HG03575 (cell line): ENCODE measurements at regions not wholly inside any gene's neighbourhood (a gene's known extent, or its start where the extent isn't known, plus 50 kb on each side); places are given as distances from the start of the nearest gene placed in this dataset.

Experiments used
- ATAC-seq: cut with Tn5 transposase; IDR thresholded peaks from one replicate; pipeline ENCODE4 v1.9.1; 2021; ENCODE audit not compliant: unreplicated experiment, insufficient number of reproducible peaks, low FRiP score; ENCODE audit errors: extremely low read depth

GRCh38 chr6:21895555-21895954 lies 302.0 kb downstream of the SOX4 start:
- no peak for ATAC-seq

DNA sequence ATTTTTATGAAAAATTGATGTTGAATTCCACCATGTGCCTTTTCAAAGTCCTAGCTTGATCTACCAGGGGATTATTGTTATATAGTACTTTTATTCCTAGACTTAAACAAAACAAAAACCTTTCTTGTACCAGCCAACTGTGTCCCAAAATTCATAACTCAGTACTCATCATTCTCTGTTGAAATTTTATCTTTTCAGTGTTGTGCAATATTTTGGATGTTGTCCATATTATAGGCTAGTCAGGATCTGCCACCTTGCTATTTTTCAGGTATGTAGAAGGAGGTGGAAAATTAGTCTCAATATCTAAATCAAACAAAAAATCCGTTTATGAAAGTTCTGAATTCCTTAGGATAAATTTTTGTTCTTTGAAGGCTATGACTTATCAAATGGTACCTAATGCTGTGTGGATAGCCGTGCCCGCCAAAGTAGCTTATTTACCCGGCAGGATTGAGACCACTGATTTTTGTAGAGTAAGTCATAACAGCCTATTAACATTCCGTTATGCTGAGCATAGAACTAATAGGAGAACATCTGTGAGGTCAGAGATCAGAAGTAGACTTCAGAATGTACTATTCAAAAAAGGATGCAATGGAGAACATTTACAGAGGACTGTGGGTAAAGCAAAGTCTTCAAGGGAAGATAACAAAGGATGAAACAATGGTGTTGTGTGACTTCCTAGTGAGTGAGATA lies 304.7 kb downstream of the SOX4 start:
- no peak for ATAC-seq

DNA sequence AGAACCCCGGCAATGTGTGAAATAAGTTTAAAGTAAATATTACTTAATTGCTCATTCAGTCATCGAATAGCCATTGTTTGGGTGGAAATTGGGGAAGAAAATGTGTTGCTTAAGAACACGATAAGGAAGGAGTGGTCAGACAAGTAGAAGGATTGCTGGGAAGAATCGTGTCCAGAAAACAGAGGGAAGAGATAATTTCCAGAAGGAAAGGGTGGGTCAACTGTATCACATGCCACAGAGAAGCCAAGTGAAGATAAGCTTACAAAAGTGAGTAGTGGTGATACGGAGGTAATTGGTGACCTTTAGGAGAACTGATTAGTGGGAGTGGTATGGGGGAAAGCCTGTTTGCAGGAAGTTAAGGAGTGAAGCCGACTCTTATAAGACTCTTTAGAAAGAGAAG lies 306.2 kb downstream of the SOX4 start:
- ATAC-seq: no peak

GRCh38 chr6:21900730-21901129 lies 307.2 kb downstream of the SOX4 start:
- no peak for ATAC-seq

- ATAC-seq: no peak
Observed at GRCh38 chr6:21902628-21903169, 309.1 kb downstream of the SOX4 start.

DNA sequence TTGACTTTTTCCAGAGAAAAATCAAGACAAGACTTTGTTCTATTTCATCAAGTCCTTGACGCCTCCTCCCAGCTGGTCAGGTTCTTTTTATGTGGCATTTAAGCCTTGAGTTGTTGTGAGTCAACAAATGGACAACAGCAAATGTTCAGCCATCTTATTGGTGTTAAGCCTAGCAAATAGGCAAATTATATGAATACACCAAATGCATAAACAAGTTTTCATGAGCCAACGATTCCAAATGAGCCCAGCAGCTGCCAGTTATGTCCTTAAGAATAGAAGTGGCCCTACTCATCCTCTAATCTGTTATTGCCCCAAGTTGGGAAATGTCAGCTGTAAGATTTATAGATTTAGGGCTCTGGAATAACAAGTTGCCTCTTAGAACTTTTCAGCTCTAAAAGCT lies 312.0 kb downstream of the SOX4 start:
- no peak for ATAC-seq

DNA sequence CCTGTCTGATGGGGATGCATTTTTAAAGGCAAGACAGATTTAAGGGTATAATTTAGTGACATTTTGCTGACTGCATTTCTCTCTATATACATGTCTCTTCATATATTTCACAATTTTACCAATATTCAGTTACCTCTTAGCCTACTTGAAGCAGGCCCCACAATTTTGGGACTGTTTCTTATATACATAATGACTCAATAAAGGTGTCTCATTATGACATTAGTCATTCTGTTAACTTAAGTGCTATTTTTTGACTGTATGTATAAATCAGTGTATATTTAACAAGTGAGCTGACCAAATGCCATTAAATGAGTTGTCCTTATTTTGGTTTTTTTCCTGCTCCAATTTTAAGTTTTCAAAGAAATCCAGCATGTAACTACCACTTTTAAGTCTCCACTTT lies 313.3 kb downstream of the SOX4 start:
- ATAC-seq: no peak

- no peak for ATAC-seq
Observed at GRCh38 chr6:21907291-21907690, 313.7 kb downstream of the SOX4 start.

DNA sequence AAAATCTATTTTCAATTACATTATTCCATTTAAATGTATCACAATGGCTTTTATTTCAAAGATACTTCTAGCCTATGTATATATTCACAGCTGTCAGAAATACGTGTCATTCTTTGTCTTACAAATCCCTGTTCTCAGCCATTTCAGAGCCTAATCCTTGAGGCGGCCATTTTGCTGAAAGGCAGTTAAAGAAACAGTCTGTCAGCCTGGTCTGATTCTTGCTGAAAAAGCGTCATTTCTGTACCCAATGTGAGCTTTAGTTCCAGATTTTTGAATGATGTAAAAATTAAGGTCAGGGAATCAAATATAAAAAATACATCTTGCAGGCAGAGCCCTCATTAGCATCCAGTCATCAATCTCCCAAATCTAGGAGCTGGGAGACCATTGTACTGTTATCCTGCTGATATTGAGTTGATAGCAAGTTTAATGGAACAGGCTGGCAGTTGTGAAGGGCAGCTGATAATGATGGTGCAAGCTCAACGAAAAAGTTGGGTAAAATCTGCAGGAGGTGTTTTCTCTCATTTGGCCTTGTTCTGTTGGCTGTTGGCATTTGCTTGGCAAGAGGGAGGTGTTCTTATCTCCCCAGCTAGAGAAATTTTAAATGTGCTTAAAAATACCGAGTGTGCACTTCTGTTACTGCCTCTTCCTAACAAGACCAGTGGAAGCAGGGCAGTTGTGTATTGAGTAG lies 314.8 kb downstream of the SOX4 start:
- ATAC-seq: no peak

GRCh38 chr6:21909321-21909720 lies 315.8 kb downstream of the SOX4 start:
- no peak for ATAC-seq

- ATAC-seq: no peak
Observed at GRCh38 chr6:21911208-21911607, 317.7 kb downstream of the SOX4 start.

DNA sequence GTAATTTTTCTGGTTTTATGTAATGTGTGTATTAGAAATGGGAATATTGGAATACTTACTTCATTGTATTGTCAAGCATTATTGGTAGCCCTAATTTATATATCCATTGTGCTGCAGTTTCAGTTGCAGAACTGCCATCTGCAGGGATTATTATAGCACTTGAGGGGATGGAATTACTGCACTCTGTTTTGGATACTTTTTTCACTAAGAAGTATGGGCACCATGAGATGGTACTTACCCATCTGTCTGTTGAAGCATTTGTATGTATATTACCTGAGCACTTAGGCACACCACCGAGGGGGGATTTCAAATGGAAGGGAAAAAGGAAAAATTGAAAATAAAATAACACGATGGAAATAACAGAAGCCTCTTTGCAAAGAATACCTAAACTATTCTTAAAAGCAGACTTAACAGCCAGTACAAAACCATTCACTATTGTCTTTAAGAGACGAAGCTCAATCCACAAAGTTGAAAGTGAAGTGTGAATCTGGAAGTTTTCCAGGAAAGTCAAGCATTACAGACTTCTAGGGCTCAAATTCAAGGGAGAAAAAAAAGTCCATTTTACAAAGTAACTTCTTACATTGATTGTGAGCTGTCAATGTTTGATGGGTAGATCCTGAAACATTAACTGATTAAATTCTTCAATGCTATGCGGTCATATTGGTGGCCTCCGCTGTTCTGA lies 318.7 kb downstream of the SOX4 start:
- ATAC-seq: no peak

- no peak for ATAC-seq
Observed at GRCh38 chr6:21914121-21914973, 320.8 kb downstream of the SOX4 start.

DNA sequence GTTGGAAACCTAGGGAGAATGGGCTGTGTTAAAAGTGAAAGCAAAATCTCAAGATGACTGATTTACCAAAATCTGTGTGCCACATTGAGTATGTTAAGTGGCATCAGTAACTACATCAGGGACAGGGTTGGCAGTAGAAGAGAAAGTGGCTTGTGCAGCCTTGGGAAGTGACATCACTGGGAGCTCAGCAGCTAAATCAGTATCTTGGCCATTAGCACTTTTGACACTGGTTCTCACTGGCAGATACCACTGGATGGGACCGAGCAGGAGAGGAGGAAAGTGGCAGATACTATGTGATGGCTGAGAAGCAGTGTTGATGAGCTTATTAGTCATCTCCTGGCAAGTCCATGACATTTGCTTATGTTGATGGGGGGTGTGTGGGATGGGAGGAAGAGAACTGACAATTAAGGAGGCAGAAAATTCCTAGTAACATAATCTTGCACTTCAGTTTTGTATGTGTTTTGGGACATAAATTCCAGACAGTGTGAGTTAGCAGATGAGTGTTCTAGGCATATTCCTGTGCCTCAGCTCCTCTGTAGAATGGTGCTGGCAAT lies 322.2 kb downstream of the SOX4 start:
- ATAC-seq: no peak

- no peak for ATAC-seq
Observed at GRCh38 chr6:21918041-21918440, 324.5 kb downstream of the SOX4 start.

DNA sequence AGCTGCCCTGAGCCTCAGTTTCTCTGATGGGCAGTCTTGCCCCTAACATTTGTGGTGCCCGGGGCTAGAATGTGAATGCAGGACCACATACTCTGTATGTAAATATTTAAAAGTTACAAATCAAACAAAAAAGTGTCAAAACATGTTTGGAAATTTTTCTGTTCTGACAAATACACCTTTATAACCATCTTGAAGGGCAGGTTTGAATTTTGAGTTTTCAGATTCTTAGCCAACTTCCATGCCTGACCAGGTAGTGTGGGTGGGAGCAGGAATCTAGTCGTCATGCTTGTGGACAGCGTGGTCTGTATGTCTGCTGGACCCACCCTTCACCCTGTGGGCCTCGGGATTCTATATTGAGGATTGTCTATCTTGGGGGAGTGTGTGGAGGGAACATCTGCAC lies 325.1 kb downstream of the SOX4 start:
- ATAC-seq: no peak

DNA sequence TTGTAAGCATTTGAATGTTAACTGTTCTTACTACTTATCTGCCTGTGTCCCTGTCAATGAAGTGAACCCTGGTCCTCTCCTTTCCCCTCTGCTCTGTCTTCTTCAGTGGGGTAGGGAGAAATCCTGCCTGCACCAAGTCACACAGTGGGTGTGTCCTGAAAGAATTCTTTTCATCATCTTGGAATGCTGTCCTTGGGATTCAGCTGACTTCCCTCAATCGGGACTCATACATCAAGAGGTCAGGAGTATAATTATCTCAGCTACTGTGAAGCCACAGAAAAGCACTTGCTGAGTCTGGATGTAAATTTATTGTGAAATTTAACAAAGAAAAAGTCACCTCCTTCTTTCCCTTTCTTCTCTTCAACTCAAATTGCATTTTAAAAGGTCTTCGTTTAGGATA lies 328.5 kb downstream of the SOX4 start:
- ATAC-seq: no peak

- ATAC-seq: no peak
Observed at GRCh38 chr6:21924002-21924401, 330.5 kb downstream of the SOX4 start.

DNA sequence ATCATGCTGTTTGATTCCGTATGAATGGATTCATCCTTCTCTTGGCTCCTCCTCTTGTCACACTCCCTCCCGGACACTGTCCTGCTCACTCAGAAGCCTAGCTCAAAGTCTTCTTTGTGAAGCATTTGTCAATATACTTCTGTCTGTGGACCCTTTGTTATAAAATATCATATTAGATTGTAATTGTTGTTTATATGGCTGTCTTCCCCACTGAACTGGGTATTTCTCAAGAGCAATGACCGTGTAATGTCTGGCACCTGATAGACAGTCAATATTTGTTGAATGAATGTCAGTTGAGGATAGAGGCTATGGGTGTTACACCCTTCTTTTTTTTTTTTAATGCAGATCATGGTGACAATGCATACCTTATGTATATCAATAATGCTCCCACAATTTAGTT lies 335.3 kb downstream of the SOX4 start:
- no peak for ATAC-seq
